IgD-negative memory B cell (primary cell): ENCODE measurements at regions not wholly inside any gene's neighbourhood (a gene's known extent, or its start where the extent isn't known, plus 50 kb on each side); places are given as distances from the start of the nearest gene placed in this dataset.
"Not testable (repeated sequence)": the region's sequence is repeated elsewhere in the genome, so short reads cannot be mapped to it uniquely, and the experiment has no call there.

Experiments
- H3K27ac Mint-ChIP-seq, 3 donors: one replicate each; pipeline ENCODE4 v1.8.0; 2020 to 2022; ENCODE audit warnings: mild to moderate bottlenecking in 3 of 3, mixed read lengths in 3 of 3, moderate library complexity in 1 of 3
- H3K27me3 Mint-ChIP-seq: one replicate; pipeline ENCODE4 v1.8.0; 2021; ENCODE audit warnings: mixed read lengths
- H3K36me3 Mint-ChIP-seq: one replicate; pipeline ENCODE4 v1.8.0; 2020; ENCODE audit warnings: mild to moderate bottlenecking, mixed read lengths
- H3K4me1 Mint-ChIP-seq, 3 donors: one replicate each; pipeline ENCODE4 v1.8.0; 2020 to 2022; ENCODE audit warnings: mixed read lengths in 3 of 3, mild to moderate bottlenecking in 1 of 3
- H3K4me3 Mint-ChIP-seq, 4 donors: one replicate each; pipeline ENCODE4 v1.8.0; 2020 to 2022; ENCODE audit warnings: mild to moderate bottlenecking in 4 of 4, mixed read lengths in 4 of 4, moderate library complexity in 3 of 4
- H3K9me3 Mint-ChIP-seq, 3 donors: one replicate each; pipeline ENCODE4 v1.8.0; 2020 to 2021; ENCODE audit warnings: mixed read lengths in 3 of 3, mild to moderate bottlenecking in 1 of 3

GRCh38 chr18:47404845-47405244 is 153.4 kb upstream of the SKOR2 start:
- Mint-ChIP-seq H3K4me1 (no peaks in the 10 kb centered on the region), H3K36me3 (no peaks in the 10 kb centered on the region), H3K27ac (no peak overlapping the region), H3K27me3 (peaks cover 3% of the 10 kb centered on the region), H3K9me3 (no peaks in the 10 kb centered on the region), H3K4me3 (no peak overlapping the region)

GRCh38 chr18:47403949-47404348 is 152.5 kb upstream of the SKOR2 start:
- peaks cover 3% of the 10 kb centered on the region for H3K27me3 Mint-ChIP-seq
- no peaks in the 10 kb centered on the region for H3K36me3 Mint-ChIP-seq
- no peak overlapping the region for H3K27ac Mint-ChIP-seq
- no peak overlapping the region for H3K4me3 Mint-ChIP-seq
- H3K4me1 Mint-ChIP-seq, result no peaks in the 10 kb centered on the region
- no peaks in the 10 kb centered on the region for H3K9me3 Mint-ChIP-seq

- Mint-ChIP-seq H3K9me3 (no peaks in the 10 kb centered on the region), H3K27ac (no peak overlapping the region), H3K36me3 (no peaks in the 10 kb centered on the region), H3K4me1 (no peaks in the 10 kb centered on the region), H3K4me3 (no peak overlapping the region), H3K27me3 (peaks cover 3% of the 10 kb centered on the region)
Observed at GRCh38 chr18:47403317-47403716, 151.9 kb upstream of the SKOR2 start.

- Mint-ChIP-seq H3K27ac (no peak overlapping the region), H3K4me1 (no peaks in the 10 kb centered on the region), H3K36me3 (no peaks in the 10 kb centered on the region), H3K4me3 (no peak overlapping the region), H3K9me3 (peaks cover 0 to 2% (median 0%) of the 10 kb centered on the region in 3 donors), H3K27me3 (peaks cover 3% of the 10 kb centered on the region)
Observed at GRCh38 chr18:47399475-47399874, 148.0 kb upstream of the SKOR2 start.

GRCh38 chr18:47397671-47398319 is 146.3 kb upstream of the SKOR2 start:
- H3K9me3 Mint-ChIP-seq, result peaks cover 0 to 2% (median 0%) of the 10 kb centered on the region in 3 donors
- no peaks in the 10 kb centered on the region for H3K36me3 Mint-ChIP-seq
- H3K4me3 Mint-ChIP-seq, result no peak overlapping the region
- no peaks in the 10 kb centered on the region for H3K27me3 Mint-ChIP-seq
- H3K27ac Mint-ChIP-seq, result no peak overlapping the region
- no peaks in the 10 kb centered on the region for H3K4me1 Mint-ChIP-seq

GRCh38 chr18:47391665-47392064 is 140.2 kb upstream of the SKOR2 start:
- no peaks in the 10 kb centered on the region for H3K4me1 Mint-ChIP-seq
- peaks cover 1% of the 10 kb centered on the region for H3K27me3 Mint-ChIP-seq
- H3K27ac Mint-ChIP-seq, result no peak overlapping the region
- H3K9me3 Mint-ChIP-seq, result no peaks in the 10 kb centered on the region
- H3K36me3 Mint-ChIP-seq, result no peaks in the 10 kb centered on the region
- H3K4me3 Mint-ChIP-seq, result no peak overlapping the region

DNA sequence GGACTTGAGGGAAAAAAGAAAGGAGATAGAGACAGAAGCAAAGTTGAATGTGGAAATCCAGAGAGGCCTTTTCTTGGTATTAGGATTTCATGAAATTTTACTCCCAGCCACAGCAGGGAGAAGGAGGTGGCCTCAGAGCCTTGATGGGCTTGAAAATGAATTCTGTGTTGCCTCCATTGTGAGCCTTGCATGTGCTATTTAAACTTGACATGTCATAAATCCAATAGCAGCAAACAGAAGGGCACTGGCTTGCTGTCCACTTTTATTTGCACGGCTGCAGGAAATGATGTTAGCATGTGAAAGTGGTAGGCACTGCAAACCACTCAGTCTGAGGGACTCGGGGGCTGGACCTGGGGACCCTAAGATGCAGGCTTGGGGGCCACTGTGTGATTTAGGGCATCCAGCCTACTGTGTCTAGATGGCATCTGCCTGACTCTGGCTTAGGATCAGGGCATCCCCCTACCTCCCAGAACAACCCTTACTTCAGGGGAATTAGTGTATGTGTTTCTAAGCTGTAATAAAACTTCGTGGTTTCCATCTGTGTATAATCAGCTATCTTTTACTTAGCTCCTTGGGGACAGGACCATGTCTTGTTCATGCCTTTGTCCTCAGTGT is 139.1 kb upstream of the SKOR2 start:
- H3K27me3 Mint-ChIP-seq, result peaks cover 1% of the 10 kb centered on the region
- peak overlapping the region in 1 of 4 donors; percentile 65 for H3K4me3 Mint-ChIP-seq
- H3K36me3 Mint-ChIP-seq, result no peaks in the 10 kb centered on the region
- no peak overlapping the region for H3K27ac Mint-ChIP-seq
- H3K9me3 Mint-ChIP-seq, result no peaks in the 10 kb centered on the region
- no peaks in the 10 kb centered on the region for H3K4me1 Mint-ChIP-seq

GRCh38 chr18:47389210-47389609 is 137.8 kb upstream of the SKOR2 start:
- Mint-ChIP-seq H3K36me3 (no peaks in the 10 kb centered on the region), H3K4me1 (no peaks in the 10 kb centered on the region), H3K4me3 (no peak overlapping the region), H3K27me3 (peaks cover 4% of the 10 kb centered on the region), H3K27ac (no peak overlapping the region), H3K9me3 (peaks cover 0 to 3% (median 0%) of the 10 kb centered on the region in 3 donors)

GRCh38 chr18:47387864-47388263 is 136.4 kb upstream of the SKOR2 start:
- Mint-ChIP-seq H3K27ac (no peak overlapping the region), H3K9me3 (peaks cover 0 to 3% (median 0%) of the 10 kb centered on the region in 3 donors), H3K36me3 (no peaks in the 10 kb centered on the region), H3K27me3 (peaks cover 4% of the 10 kb centered on the region), H3K4me1 (no peaks in the 10 kb centered on the region), H3K4me3 (no peak overlapping the region)

DNA sequence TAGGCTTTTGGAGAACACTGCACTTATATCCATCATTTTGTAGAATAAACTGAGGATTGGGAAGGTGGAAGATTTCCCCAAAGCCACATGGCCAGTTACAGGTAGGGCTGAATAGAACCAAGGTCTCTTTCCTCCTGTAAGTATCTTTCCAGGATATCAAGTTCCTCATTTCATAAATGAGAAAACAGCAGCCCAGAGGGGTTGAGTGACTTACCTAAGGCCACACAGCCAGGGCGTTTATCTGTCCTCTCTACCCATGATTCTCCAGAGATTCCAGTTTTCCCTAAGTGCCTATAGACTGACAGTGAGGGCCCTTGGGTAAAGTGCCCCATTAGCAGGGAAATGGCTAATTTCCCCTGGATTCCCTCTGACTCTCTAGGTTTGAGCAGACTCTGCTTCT is 132.3 kb upstream of the SKOR2 start:
- no peaks in the 10 kb centered on the region for H3K36me3 Mint-ChIP-seq
- H3K27me3 Mint-ChIP-seq, result peaks cover 4% of the 10 kb centered on the region
- H3K9me3 Mint-ChIP-seq, result peaks cover 0 to 3% (median 0%) of the 10 kb centered on the region in 3 donors
- H3K4me3 Mint-ChIP-seq, result no peak overlapping the region
- H3K27ac Mint-ChIP-seq, result no peak overlapping the region
- H3K4me1 Mint-ChIP-seq, result no peaks in the 10 kb centered on the region

DNA sequence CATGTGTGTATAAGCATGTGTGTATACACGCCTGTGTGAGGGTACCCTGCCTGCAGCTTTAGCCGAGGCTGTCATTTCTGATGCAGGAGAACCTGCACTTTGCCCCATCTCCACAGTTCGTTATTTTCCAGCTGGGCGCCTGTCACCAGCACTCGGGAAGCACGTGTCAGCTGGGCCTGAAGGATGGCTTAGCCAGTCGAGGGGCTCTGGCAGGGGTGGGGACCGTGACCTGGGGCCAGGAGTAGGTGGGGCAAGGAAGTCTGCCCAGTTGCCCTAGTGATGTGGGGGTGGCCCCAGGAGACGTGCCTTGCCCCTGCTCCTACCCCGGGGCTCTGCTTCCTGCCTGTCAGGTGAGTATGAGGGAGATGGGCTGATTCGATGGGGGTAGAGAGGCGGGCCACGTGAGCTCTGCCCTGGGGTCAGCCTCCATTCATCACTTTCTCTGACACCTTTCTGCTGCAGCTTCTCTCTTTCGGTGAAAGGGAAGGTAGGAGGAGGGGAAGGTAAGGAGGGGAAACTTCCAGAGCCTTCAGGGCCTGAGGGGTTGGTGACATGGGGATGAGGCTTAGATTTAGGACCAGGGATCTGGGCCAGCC is 130.6 kb upstream of the SKOR2 start:
- Mint-ChIP-seq H3K4me1 (no peaks in the 10 kb centered on the region), H3K36me3 (no peaks in the 10 kb centered on the region), H3K9me3 (peaks cover 0 to 3% (median 0%) of the 10 kb centered on the region in 3 donors), H3K4me3 (no peak overlapping the region), H3K27me3 (peaks cover 3% of the 10 kb centered on the region), H3K27ac (no peak overlapping the region)

DNA sequence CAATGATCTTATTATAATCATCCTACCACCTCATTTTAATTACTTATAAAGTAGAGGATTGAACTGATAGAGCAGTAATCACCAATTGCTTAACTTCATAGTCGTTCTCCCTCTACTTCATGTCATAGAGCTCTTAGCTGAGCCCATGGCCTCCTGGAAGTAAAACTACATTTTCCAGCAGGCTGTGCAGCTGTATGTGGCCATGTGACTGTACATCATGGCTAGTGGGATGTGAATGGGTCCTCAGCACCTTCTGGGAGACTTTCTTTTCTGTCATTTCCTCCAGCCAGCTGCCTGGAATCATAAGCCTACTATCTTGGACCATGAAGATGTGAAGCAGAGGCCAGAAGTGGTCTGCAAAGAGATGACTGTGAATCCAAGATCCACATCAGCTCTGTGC is 128.7 kb upstream of the SKOR2 start:
- no peaks in the 10 kb centered on the region for H3K36me3 Mint-ChIP-seq
- H3K27ac Mint-ChIP-seq, result no peak overlapping the region
- no peak overlapping the region for H3K4me3 Mint-ChIP-seq
- H3K4me1 Mint-ChIP-seq, result no peaks in the 10 kb centered on the region
- H3K27me3 Mint-ChIP-seq, result no peaks in the 10 kb centered on the region
- peaks cover 0 to under 1% (median 0%) of the 10 kb centered on the region in 3 donors for H3K9me3 Mint-ChIP-seq

DNA sequence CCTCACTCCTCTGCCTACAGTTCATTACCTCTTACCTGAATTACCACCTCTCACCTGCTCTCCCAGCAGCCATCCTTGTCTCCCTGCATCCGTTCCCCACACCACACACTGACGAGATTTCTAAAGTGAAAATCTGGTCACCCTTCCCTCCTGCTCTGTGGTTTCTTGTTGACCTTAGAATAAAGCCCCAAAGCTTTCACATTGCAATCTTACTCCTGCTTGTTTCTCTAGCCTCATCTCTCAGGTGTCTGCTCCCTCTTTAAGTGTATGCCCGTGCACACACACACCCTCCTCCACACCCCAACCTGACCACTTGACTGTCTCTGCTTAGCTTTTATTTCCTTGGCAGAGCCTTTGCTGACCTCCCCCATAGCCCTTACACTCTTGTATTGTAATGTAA is 122.0 kb upstream of the SKOR2 start:
- no peaks in the 10 kb centered on the region for H3K4me1 Mint-ChIP-seq
- no peaks in the 10 kb centered on the region for H3K36me3 Mint-ChIP-seq
- no peak overlapping the region for H3K4me3 Mint-ChIP-seq
- H3K9me3 Mint-ChIP-seq, result peaks cover 0 to 4% (median 0%) of the 10 kb centered on the region in 3 donors
- H3K27me3 Mint-ChIP-seq, result peaks cover 1% of the 10 kb centered on the region
- H3K27ac Mint-ChIP-seq, result no peak overlapping the region

- Mint-ChIP-seq H3K9me3 (peaks cover 0 to 17% (median 5%) of the 10 kb centered on the region in 3 donors), H3K27ac (no peak overlapping the region), H3K4me3 (no peak overlapping the region), H3K36me3 (peaks cover 2% of the 10 kb centered on the region), H3K4me1 (no peaks in the 10 kb centered on the region), H3K27me3 (peaks cover 1% of the 10 kb centered on the region)
Observed at GRCh38 chr18:47370052-47370451, 118.6 kb upstream of the SKOR2 start.

GRCh38 chr18:47354061-47354460 is 102.6 kb upstream of the SKOR2 start:
- H3K4me1 Mint-ChIP-seq, H3K4me3 Mint-ChIP-seq, H3K27me3 Mint-ChIP-seq, H3K9me3 Mint-ChIP-seq, H3K36me3 Mint-ChIP-seq: not testable (repeated sequence)
- H3K27ac Mint-ChIP-seq, result peak overlapping the region in 1 of 3 donors; percentile 50

DNA sequence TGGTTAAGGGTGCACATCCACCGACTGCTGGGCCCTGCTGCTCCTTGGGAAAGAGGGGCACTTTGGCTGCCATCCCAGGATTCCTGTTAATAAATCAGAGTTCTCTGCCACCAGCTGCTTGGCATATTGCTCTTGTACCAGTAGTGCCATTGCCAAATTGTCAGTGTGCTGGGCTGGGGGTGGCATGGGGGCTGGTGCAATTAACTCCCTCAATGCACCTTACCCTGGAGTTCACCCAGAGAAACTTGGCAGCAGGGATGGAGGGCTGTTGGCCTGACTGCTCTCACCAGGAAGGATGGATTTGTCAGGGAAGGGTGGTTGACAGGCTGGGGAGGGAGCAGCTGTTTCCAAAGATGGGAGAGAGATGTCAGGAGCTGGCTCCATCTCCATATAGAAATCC is 94.6 kb upstream of the SKOR2 start:
- Mint-ChIP-seq H3K36me3 (no peaks in the 10 kb centered on the region), H3K9me3 (peaks cover 0 to 2% (median 0%) of the 10 kb centered on the region in 3 donors), H3K27ac (no peak overlapping the region), H3K27me3 (no peaks in the 10 kb centered on the region), H3K4me1 (no peaks in the 10 kb centered on the region), H3K4me3 (no peak overlapping the region)
